ENCODE measurements at regions not wholly inside any gene's neighbourhood (a gene's known extent, or its start where the extent isn't known, plus 50 kb on each side); places are given as distances from the start of the nearest gene placed in this dataset.

DNA sequence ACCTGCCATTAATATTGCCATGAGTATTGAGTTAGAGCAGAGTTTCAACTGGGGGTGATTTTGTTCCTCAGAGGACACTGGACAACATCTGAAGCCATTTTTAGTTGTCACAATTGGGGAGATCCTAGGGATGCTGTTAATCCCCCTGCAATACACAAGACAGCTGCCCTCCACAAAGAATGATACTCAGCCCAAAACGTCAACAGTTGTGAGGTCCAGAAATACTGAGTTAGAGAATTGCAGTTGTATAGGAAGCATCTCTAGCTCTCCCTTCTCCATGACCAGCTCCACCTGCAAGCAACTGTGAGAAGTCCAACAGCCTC lies 614.0 kb upstream of the CDH5 start:
- TF ChIP-seq, protein P1, sequence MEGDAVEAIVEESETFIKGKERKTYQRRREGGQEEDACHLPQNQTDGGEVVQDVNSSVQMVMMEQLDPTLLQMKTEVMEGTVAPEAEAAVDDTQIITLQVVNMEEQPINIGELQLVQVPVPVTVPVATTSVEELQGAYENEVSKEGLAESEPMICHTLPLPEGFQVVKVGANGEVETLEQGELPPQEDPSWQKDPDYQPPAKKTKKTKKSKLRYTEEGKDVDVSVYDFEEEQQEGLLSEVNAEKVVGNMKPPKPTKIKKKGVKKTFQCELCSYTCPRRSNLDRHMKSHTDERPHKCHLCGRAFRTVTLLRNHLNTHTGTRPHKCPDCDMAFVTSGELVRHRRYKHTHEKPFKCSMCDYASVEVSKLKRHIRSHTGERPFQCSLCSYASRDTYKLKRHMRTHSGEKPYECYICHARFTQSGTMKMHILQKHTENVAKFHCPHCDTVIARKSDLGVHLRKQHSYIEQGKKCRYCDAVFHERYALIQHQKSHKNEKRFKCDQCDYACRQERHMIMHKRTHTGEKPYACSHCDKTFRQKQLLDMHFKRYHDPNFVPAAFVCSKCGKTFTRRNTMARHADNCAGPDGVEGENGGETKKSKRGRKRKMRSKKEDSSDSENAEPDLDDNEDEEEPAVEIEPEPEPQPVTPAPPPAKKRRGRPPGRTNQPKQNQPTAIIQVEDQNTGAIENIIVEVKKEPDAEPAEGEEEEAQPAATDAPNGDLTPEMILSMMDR (IDR thresholded peaks at IDR 0.05) = no peak
- TF ChIP-seq POLR2A (IDR thresholded peaks at IDR 0.05) = no peak
